GM12878 (cell line): ENCODE measurements at regions not wholly inside any gene's neighbourhood (a gene's known extent, or its start where the extent isn't known, plus 50 kb on each side); places are given as distances from the start of the nearest gene placed in this dataset.

Experiments
- ATAC-seq: fragments of 200-7000 bp; cut with Tn5 transposase; 3 replicates; pipeline ENCODE4 v1.9.1; 2020; ENCODE audit warnings: mild to moderate bottlenecking, moderate library complexity
- BruUV-seq: library from RNA; stranded (reverse); fragments of 400-500 nt; replicated peaks from 2 replicates; lab custom pipeline; 2021; lab: Mats Ljungman, UMichigan
- CTCF ChIA-PET: fragments of 300-600 bp; sonication (Branson Sonifier 250); formaldehyde crosslinking; extraction: SDS; loops from one replicate; lab custom pipeline; 2021; ENCODE audit warnings: inconsistent platforms; lab: Yijun Ruan, JAX
- POLR2A ChIA-PET: fragments of 350-600 bp; formaldehyde crosslinking; extraction: SDS; loops from one replicate; lab custom pipeline; 2021; ENCODE audit warnings: inconsistent platforms; lab: Charles Lee
- RAD21 ChIA-PET: fragments of 300-600 bp; sonication (Branson Sonifier 250); formaldehyde crosslinking; loops from one replicate; lab custom pipeline; 2023; ENCODE audit warnings: antibody characterized with exemption; ENCODE audit not compliant: unreplicated experiment; lab: Charles Lee
- SMC1A ChIA-PET: fragments of 300-600 bp; sonication (Branson Sonifier 250); formaldehyde crosslinking; loops from one replicate; lab custom pipeline; 2023; ENCODE audit not compliant: unreplicated experiment, uncharacterized antibody; lab: Charles Lee
- DNase-seq: peaks from one replicate; pipeline ENCODE4 v3.0.0-alpha.2; 2011; ENCODE audit warnings: low read depth, low spot score
- FAIRE-seq: peaks from 3 replicates; lab custom pipeline; 2011; peaks lifted over from hg19 to GRCh38; lab: Jason Lieb, UNC
- H2AFZ ChIP-seq: 2 replicates; pipeline ENCODE4 v1.6.0; 2011; ENCODE audit warnings: low read depth, low read length, control low read depth; ENCODE audit not compliant: control insufficient read depth
- H3K27ac ChIP-seq: 2 replicates; pipeline ENCODE4 v1.5.1; 2011; ENCODE audit warnings: control low read depth; ENCODE audit not compliant: control insufficient read depth, insufficient read depth
- H3K27me3 ChIP-seq, 2 experiments: replicated peaks in 1 of 2; 2 replicates each; pipeline versions ENCODE4 v1.6.0 to v1.6.1; 2011; ENCODE audit warnings: low read length in 1 of 2; ENCODE audit not compliant: control insufficient read depth in 2 of 2, insufficient read depth in 2 of 2
- H3K36me3 ChIP-seq, 2 experiments: 2 replicates each; pipeline ENCODE4 v1.5.1; 2011; ENCODE audit warnings: low read length in 1 of 2; ENCODE audit not compliant: control insufficient read depth in 2 of 2, insufficient read depth in 2 of 2
- H3K4me1 ChIP-seq: 2 replicates; pipeline ENCODE4 v1.6.1; 2011; ENCODE audit warnings: mild to moderate bottlenecking, low read length, moderate library complexity, mixed read lengths; ENCODE audit not compliant: control insufficient read depth, insufficient read depth
- H3K4me2 ChIP-seq: 2 replicates; pipeline ENCODE4 v1.6.0; 2011; ENCODE audit warnings: control low read depth; ENCODE audit not compliant: control insufficient read depth, insufficient read depth
- H3K4me3 ChIP-seq: fragments of 200-600 bp; sonication (generic); 2 replicates; pipeline ENCODE4 v1.5.1; 2016
- H3K79me2 ChIP-seq: 2 replicates; pipeline ENCODE4 v1.6.0; 2011; ENCODE audit warnings: low read length; ENCODE audit not compliant: control insufficient read depth, insufficient read depth
- H3K9ac ChIP-seq: 2 replicates; pipeline ENCODE4 v1.8.0; 2011; ENCODE audit warnings: low read length, control low read depth, mixed read lengths; ENCODE audit not compliant: control insufficient read depth, insufficient read depth
- H3K9me3 ChIP-seq: replicated peaks from 3 replicates; pipeline ENCODE4 v1.5.1; 2011; ENCODE audit warnings: mild to moderate bottlenecking, low read length; ENCODE audit not compliant: control insufficient read depth, insufficient read depth
- H4K20me1 ChIP-seq: 2 replicates; pipeline ENCODE4 v1.6.0; 2011; ENCODE audit not compliant: control insufficient read depth, insufficient read depth
- ATF2 ChIP-seq: IDR thresholded peaks from 2 replicates; pipeline ENCODE4 v1.6.1; 2012; ENCODE audit warnings: low read length, inconsistent platforms
- CBX5 ChIP-seq: sonication (generic); IDR thresholded peaks from 2 replicates; pipeline ENCODE4 v1.6.1; 2016; ENCODE audit warnings: low read depth, moderate library complexity, mild to moderate bottlenecking, inconsistent platforms
- FOXM1 ChIP-seq: IDR thresholded peaks from 2 replicates; pipeline ENCODE4 v1.6.1; 2012; ENCODE audit warnings: low read depth, mild to moderate bottlenecking, inconsistent platforms, low read length, moderate library complexity
- PAX5 ChIP-seq: IDR thresholded peaks from 2 replicates; pipeline ENCODE4 v1.6.1; 2011; ENCODE audit warnings: low read depth, low read length, borderline replicate concordance
- WRNIP1 ChIP-seq: IDR thresholded peaks from 2 replicates; pipeline ENCODE4 v1.6.1; 2011; ENCODE audit warnings: low read depth, low read length, improper control_type of control experiment, borderline replicate concordance
- ZNF274 ChIP-seq: IDR thresholded peaks from one replicate; pipeline ENCODE4 v1.8.0; 2011; ENCODE audit not compliant: insufficient read length, insufficient read depth
- WGBS: methylation state at CpG from one replicate; pipeline ENCODE4 v1.1.6; 2016; ENCODE audit warnings: low lambda C conversion rate; ENCODE audit not compliant: insufficient replicate concordance, insufficient coverage; ENCODE audit errors: missing lambda C conversion rate; 5-methylcytosine and 5-hydroxymethylcytosine counted together
- in situ Hi-C: fragments of 300-500 bp; cut with MboI; formaldehyde crosslinking; loops from 9 replicates; pipeline ENCODE4 v1.14.3; 2018; ENCODE audit warnings: mixed read lengths
- intact Hi-C: fragments of 100-400 bp; cut with micrococcal nuclease; formaldehyde crosslinking; loops from one replicate; pipeline ENCODE4 v1.14.2; 2022; ENCODE audit not compliant: unreplicated experiment
- TF ChIP-seq, protein P1 (sequence below): fragments of 150-350 bp; IDR thresholded peaks from 2 replicates; pipeline ENCODE4 v1.6.1; 2016; ENCODE audit warnings: low read depth, low read length

- no peak overlapping the region for H3K27ac ChIP-seq
- no peaks in the 10 kb centered on the region for H3K79me2 ChIP-seq
- FAIRE-seq, result no peak
- RAD21 ChIA-PET, result no interaction called here
- H3K36me3 ChIP-seq, result no peaks in the 10 kb centered on the region
- H3K9ac ChIP-seq, result no peak overlapping the region
- no peaks in the 10 kb centered on the region for H4K20me1 ChIP-seq
- no peaks in the 10 kb centered on the region for H3K27me3 ChIP-seq
- H3K4me3 ChIP-seq, result no peak overlapping the region
- in situ Hi-C loops (no loop called here), intact Hi-C loops (loop anchor here (10.0 kb wide), 1 partner anchor 145 kb away; no protein-coding TSS in a partner anchor)
- no peaks in the 10 kb centered on the region for H3K4me1 ChIP-seq
- BruUV-seq, result no TSS peak
- POLR2A ChIA-PET, result no interaction called here
- SMC1A ChIA-PET, result no interaction called here
- 36% methylated on average over 3 of the region's 3 CpGs for WGBS
- DNase-seq, result no peak
- H3K4me2 ChIP-seq, result no peak overlapping the region
- H3K9me3 ChIP-seq, result no peaks in the 10 kb centered on the region
- CTCF ChIA-PET, result no interaction called here
- ATAC-seq, result no peak
- no peak overlapping the region for H2AFZ ChIP-seq
- TF ChIP-seq FOXM1 (no peak), CBX5 (no peak)
These were observed 104.9 kb downstream of the VPREB1 start for GRCh38 chr22:22349455-22349836.

GRCh38 chr22:22351366-22351765 is 106.8 kb downstream of the VPREB1 start:
- ChIA-PET RAD21 (no interaction called here), POLR2A (no interaction called here), CTCF (no interaction called here), SMC1A (no interaction called here)
- no peak overlapping the region for H2AFZ ChIP-seq
- H3K27me3 ChIP-seq, result no peaks in the 10 kb centered on the region
- H3K9ac ChIP-seq, result no peak overlapping the region
- no peak for ATAC-seq
- no peaks in the 10 kb centered on the region for H3K79me2 ChIP-seq
- WGBS, result 17% methylated on average over 3 of the region's 3 CpGs
- no peaks in the 10 kb centered on the region for H3K9me3 ChIP-seq
- in situ Hi-C loops (loop anchor here (10.0 kb wide), 2 partner anchors 563 to 783 kb away; no protein-coding TSS in a partner anchor), intact Hi-C loops (no loop called here)
- no peak overlapping the region for H3K4me3 ChIP-seq
- H4K20me1 ChIP-seq, result no peaks in the 10 kb centered on the region
- H3K4me1 ChIP-seq, result no peaks in the 10 kb centered on the region
- H3K36me3 ChIP-seq, result no peaks in the 10 kb centered on the region
- no TSS peak for BruUV-seq
- no peak overlapping the region for H3K4me2 ChIP-seq
- FAIRE-seq, result no peak
- TF ChIP-seq WRNIP1, result no peak
- TF ChIP-seq PAX5, result no peak
- TF ChIP-seq ZNF274, result no peak
- TF ChIP-seq, protein P1, sequence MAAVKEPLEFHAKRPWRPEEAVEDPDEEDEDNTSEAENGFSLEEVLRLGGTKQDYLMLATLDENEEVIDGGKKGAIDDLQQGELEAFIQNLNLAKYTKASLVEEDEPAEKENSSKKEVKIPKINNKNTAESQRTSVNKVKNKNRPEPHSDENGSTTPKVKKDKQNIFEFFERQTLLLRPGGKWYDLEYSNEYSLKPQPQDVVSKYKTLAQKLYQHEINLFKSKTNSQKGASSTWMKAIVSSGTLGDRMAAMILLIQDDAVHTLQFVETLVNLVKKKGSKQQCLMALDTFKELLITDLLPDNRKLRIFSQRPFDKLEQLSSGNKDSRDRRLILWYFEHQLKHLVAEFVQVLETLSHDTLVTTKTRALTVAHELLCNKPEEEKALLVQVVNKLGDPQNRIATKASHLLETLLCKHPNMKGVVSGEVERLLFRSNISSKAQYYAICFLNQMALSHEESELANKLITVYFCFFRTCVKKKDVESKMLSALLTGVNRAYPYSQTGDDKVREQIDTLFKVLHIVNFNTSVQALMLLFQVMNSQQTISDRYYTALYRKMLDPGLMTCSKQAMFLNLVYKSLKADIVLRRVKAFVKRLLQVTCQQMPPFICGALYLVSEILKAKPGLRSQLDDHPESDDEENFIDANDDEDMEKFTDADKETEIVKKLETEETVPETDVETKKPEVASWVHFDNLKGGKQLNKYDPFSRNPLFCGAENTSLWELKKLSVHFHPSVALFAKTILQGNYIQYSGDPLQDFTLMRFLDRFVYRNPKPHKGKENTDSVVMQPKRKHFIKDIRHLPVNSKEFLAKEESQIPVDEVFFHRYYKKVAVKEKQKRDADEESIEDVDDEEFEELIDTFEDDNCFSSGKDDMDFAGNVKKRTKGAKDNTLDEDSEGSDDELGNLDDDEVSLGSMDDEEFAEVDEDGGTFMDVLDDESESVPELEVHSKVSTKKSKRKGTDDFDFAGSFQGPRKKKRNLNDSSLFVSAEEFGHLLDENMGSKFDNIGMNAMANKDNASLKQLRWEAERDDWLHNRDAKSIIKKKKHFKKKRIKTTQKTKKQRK, result no peak
- TF ChIP-seq ATF2, result no peak
- H3K27ac ChIP-seq, result no peak overlapping the region
- no peak for DNase-seq
